ENCODE measurements at regions not wholly inside any gene's neighbourhood (a gene's known extent, or its start where the extent isn't known, plus 50 kb on each side); places are given as distances from the start of the nearest gene placed in this dataset.

DNA sequence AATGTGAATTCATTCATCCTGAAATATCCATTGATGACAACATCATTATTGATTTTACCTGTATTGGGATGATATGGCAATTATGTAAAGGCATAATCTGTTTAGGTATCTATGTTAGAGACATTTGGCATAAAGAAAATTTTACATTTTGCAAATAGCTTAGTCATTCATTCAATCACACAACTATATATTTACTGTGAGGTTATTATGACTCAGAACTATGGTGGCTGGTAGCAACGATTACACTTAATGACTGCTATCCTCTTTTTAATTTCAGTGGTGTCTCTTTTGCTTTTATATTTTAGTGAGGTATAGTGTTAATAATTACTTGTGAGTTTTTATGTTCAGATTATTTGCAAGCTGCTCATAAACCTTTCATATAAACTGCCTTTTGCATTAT lies 955.9 kb downstream of the SLITRK6 start:
- Histone ChIP-seq H3K36me3 (no peaks in the 10 kb centered on the region), H3K79me2 (ENCODE audit: low read depth) (no peaks in the 10 kb centered on the region), H3K4me1 (no peaks in the 10 kb centered on the region), H3K4me2 (no peak overlapping the region), H3K9ac (no peak overlapping the region), H3K27ac (no peak overlapping the region), H4K20me1 (ENCODE audit: low read depth) (no peaks in the 10 kb centered on the region), H2AFZ (replicated peaks) (no peak overlapping the region), H3K9me3 (ENCODE audit: low read depth) (no peaks in the 10 kb centered on the region), H3F3A (ENCODE audit: low read depth) (no peaks in the 10 kb centered on the region), H3K27me3 (no peaks in the 10 kb centered on the region), H3K4me3 (no peak overlapping the region)
- Mint-ChIP-seq H3K27ac (no peak overlapping the region), H3K27me3 (ENCODE audit: insufficient read depth, low read depth) (no peaks in the 10 kb centered on the region), H3K4me1 (no peaks in the 10 kb centered on the region), H3K4me3 (no peak overlapping the region), H3K9me3 (no peaks in the 10 kb centered on the region), H3K36me3 (no peaks in the 10 kb centered on the region)
- DNase-seq (ENCODE audit: low spot score) = no peak
- TF ChIP-seq EZH2 (IDR thresholded peaks at IDR 0.05) = no peak
- TF ChIP-seq, protein P1, sequence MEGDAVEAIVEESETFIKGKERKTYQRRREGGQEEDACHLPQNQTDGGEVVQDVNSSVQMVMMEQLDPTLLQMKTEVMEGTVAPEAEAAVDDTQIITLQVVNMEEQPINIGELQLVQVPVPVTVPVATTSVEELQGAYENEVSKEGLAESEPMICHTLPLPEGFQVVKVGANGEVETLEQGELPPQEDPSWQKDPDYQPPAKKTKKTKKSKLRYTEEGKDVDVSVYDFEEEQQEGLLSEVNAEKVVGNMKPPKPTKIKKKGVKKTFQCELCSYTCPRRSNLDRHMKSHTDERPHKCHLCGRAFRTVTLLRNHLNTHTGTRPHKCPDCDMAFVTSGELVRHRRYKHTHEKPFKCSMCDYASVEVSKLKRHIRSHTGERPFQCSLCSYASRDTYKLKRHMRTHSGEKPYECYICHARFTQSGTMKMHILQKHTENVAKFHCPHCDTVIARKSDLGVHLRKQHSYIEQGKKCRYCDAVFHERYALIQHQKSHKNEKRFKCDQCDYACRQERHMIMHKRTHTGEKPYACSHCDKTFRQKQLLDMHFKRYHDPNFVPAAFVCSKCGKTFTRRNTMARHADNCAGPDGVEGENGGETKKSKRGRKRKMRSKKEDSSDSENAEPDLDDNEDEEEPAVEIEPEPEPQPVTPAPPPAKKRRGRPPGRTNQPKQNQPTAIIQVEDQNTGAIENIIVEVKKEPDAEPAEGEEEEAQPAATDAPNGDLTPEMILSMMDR (IDR thresholded peaks at IDR 0.05) = no peak

DNA sequence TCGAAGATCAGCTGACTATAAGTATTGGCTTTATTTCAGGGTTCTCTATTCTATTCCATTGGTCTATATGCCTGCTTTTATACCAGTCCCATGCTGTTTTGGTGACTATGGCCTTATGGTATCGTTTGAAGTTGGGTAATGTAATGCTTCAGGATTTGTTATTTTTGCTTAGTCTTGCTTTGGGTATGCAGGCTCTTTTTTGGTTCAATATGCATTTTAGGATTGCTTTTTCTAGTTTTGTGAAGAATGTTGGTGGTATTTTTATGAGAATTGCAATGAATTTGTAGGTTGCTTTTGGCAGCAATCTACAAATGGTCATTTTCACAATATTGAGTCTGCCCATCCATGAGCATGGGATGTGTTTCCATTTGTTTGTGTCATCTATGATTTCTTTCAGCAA lies 951.9 kb upstream of the SLITRK1 start:
- no peak overlapping the region for H3K9ac ChIP-seq
- H3K9me3 ChIP-seq (ENCODE audit: low read depth) = no peaks in the 10 kb centered on the region
- H3K27ac Mint-ChIP-seq = no peak overlapping the region
- H3K27ac ChIP-seq = no peak overlapping the region
- no peaks in the 10 kb centered on the region for H3K4me1 ChIP-seq
- H3K4me3 Mint-ChIP-seq = no peak overlapping the region
- H3K4me1 Mint-ChIP-seq = no peaks in the 10 kb centered on the region
- TF ChIP-seq, protein P1 (IDR thresholded peaks at IDR 0.05) = no peak
- TF ChIP-seq EZH2phosphoT487 (IDR thresholded peaks at IDR 0.05) (no peak), EZH2 (IDR thresholded peaks at IDR 0.05) (no peak)
- H3K27me3 ChIP-seq = no peaks in the 10 kb centered on the region
- H3K4me3 ChIP-seq = no peak overlapping the region
- H4K20me1 ChIP-seq (ENCODE audit: low read depth) = no peaks in the 10 kb centered on the region
- no peaks in the 10 kb centered on the region for H3F3A ChIP-seq (ENCODE audit: low read depth)
- H3K79me2 ChIP-seq (ENCODE audit: low read depth) = no peaks in the 10 kb centered on the region
- no peak overlapping the region for H2AFZ ChIP-seq (replicated peaks)
- H3K36me3 ChIP-seq = no peaks in the 10 kb centered on the region
- H3K27me3 Mint-ChIP-seq (ENCODE audit: insufficient read depth, low read depth) = no peaks in the 10 kb centered on the region
- DNase-seq (ENCODE audit: low spot score) = no peak
- H3K4me2 ChIP-seq = no peak overlapping the region
- H3K9me3 Mint-ChIP-seq = no peaks in the 10 kb centered on the region
- H3K36me3 Mint-ChIP-seq = no peaks in the 10 kb centered on the region

DNA sequence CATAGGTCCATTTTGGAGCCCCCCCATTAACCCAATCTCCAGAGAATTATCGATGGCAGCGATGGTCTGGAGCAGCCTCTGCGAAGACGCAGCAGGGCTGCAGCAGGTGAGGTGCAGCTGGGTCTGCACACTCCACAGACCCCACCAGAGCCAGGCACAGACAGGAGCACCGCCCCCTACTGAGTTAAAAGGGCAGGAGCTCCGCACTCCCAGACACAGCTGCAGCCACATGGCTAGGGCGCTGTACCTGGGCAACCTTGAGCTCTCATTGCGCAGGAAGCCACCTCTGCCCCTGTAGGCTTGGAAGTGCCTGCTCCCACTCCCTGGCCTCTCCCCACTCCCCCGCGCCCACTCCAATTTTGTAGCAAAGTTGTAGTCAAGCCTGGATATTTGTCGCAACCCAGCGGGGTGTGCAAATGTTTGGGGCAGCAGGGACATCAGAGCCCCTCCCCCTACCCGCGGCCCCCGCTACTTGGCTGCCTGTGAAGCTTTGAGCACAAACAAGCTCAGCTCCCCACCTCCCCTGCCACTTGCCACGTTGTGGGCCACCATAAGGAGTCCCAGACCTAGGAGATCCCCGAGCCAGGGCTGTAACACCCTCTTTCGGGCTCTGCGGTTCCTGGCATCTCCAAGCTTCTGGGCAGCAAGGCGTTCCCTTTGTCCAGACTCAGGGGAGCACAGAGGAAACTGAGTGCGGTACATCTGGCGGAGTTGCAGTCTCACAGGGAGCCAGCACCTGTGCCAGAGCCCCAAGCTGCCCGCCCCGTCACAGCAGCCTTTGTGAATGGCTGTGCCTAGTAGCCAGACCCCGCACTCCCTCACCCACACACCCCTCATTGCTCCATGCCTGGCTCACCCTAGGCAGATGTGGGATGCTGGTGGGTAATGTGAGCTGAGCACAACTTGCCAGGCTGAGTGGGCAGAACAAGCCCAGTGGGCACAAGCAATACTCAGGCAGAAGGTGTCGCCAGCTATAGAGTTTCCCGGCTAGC lies 949.7 kb upstream of the SLITRK1 start:
- no peaks in the 10 kb centered on the region for H3K36me3 Mint-ChIP-seq

More for the DNA sequence above, 949.7 kb upstream of the SLITRK1 start:
- Histone ChIP-seq H3K27ac (no peak overlapping the region), H3K4me3 (no peak overlapping the region), H3K36me3 (no peaks in the 10 kb centered on the region), H3K4me1 (no peaks in the 10 kb centered on the region), H3K9ac (no peak overlapping the region), H2AFZ (replicated peaks) (no peak overlapping the region), H4K20me1 (ENCODE audit: low read depth) (no peaks in the 10 kb centered on the region), H3K27me3 (no peaks in the 10 kb centered on the region), H3K79me2 (ENCODE audit: low read depth) (no peaks in the 10 kb centered on the region), H3K9me3 (ENCODE audit: low read depth) (no peaks in the 10 kb centered on the region), H3F3A (ENCODE audit: low read depth) (no peaks in the 10 kb centered on the region), H3K4me2 (no peak overlapping the region)
- no peaks in the 10 kb centered on the region for H3K9me3 Mint-ChIP-seq
- no peak overlapping the region for H3K27ac Mint-ChIP-seq
- no peaks in the 10 kb centered on the region for H3K27me3 Mint-ChIP-seq (ENCODE audit: insufficient read depth, low read depth)
- TF ChIP-seq EZH2phosphoT487 (IDR thresholded peaks at IDR 0.05) (no peak), EZH2 (IDR thresholded peaks at IDR 0.05) (no peak)
- TF ChIP-seq, protein P1 (IDR thresholded peaks at IDR 0.05) = no peak
- no peak overlapping the region for H3K4me3 Mint-ChIP-seq
- H3K4me1 Mint-ChIP-seq = no peaks in the 10 kb centered on the region
- DNase-seq (ENCODE audit: low spot score) = no peak
